ENCODE measurements at regions not wholly inside any gene's neighbourhood (a gene's known extent, or its start where the extent isn't known, plus 50 kb on each side); places are given as distances from the start of the nearest gene placed in this dataset.

GRCh38 chr5:126093041-126093440 is 330.2 kb upstream of the GRAMD2B start:
- DNase-seq = no peak

GRCh38 chr5:126093718-126094117 is 329.5 kb upstream of the GRAMD2B start:
- no peak for DNase-seq

GRCh38 chr5:126094991-126095390 is 328.2 kb upstream of the GRAMD2B start:
- DNase-seq = no peak

- no peak for DNase-seq
These were observed 326.7 kb upstream of the GRAMD2B start for GRCh38 chr5:126096442-126097006.

GRCh38 chr5:126097876-126098275 is 325.3 kb upstream of the GRAMD2B start:
- DNase-seq = no peak

GRCh38 chr5:126098330-126099017 is 324.7 kb upstream of the GRAMD2B start:
- no peak for DNase-seq

GRCh38 chr5:126099077-126099476 is 324.1 kb upstream of the GRAMD2B start:
- DNase-seq = no peak

- no peak for DNase-seq
These were observed 322.4 kb upstream of the GRAMD2B start for GRCh38 chr5:126100767-126101166.

- no peak for DNase-seq
These were observed 321.3 kb upstream of the GRAMD2B start for GRCh38 chr5:126101901-126102300.

- no peak for DNase-seq
These were observed 320.2 kb upstream of the GRAMD2B start for GRCh38 chr5:126103050-126103449.

- no peak for DNase-seq
These were observed 319.3 kb upstream of the GRAMD2B start for GRCh38 chr5:126103868-126104267.

GRCh38 chr5:126104341-126104740 is 318.9 kb upstream of the GRAMD2B start:
- no peak for DNase-seq

- no peak for DNase-seq
These were observed 318.3 kb upstream of the GRAMD2B start for GRCh38 chr5:126104951-126105350.

GRCh38 chr5:126106029-126106428 is 317.2 kb upstream of the GRAMD2B start:
- no peak for DNase-seq

- DNase-seq = no peak
These were observed 315.8 kb upstream of the GRAMD2B start for GRCh38 chr5:126107381-126107780.

GRCh38 chr5:126108470-126108869 is 314.7 kb upstream of the GRAMD2B start:
- no peak for DNase-seq

GRCh38 chr5:126115059-126115629 is 308.1 kb upstream of the GRAMD2B start:
- no peak for DNase-seq

- no peak for DNase-seq
These were observed 306.2 kb upstream of the GRAMD2B start for GRCh38 chr5:126117044-126117443.

- no peak for DNase-seq
These were observed 303.2 kb upstream of the GRAMD2B start for GRCh38 chr5:126119887-126120442.

- no peak for DNase-seq
These were observed 302.3 kb upstream of the GRAMD2B start for GRCh38 chr5:126120939-126121338.

GRCh38 chr5:126122942-126123341 is 300.3 kb upstream of the GRAMD2B start:
- no peak for DNase-seq

GRCh38 chr5:126124706-126125345 is 298.4 kb upstream of the GRAMD2B start:
- DNase-seq = no peak

- DNase-seq = no peak
These were observed 297.8 kb upstream of the GRAMD2B start for GRCh38 chr5:126125407-126125806.

GRCh38 chr5:126126574-126126973 is 296.6 kb upstream of the GRAMD2B start:
- DNase-seq = no peak
